Hippocampal formation (tissue), 2 donors: ENCODE measurements at regions not wholly inside any gene's neighbourhood (a gene's known extent, or its start where the extent isn't known, plus 50 kb on each side); places are given as distances from the start of the nearest gene placed in this dataset.
"Not testable (repeated sequence)": the region's sequence is repeated elsewhere in the genome, so short reads cannot be mapped to it uniquely, and the experiment has no call there.

ENCODE experiments used
- DNase-seq, 2 donors: peaks; one replicate each; lab custom pipeline; 2025; lab: John Stamatoyannopoulos, UW

DNA sequence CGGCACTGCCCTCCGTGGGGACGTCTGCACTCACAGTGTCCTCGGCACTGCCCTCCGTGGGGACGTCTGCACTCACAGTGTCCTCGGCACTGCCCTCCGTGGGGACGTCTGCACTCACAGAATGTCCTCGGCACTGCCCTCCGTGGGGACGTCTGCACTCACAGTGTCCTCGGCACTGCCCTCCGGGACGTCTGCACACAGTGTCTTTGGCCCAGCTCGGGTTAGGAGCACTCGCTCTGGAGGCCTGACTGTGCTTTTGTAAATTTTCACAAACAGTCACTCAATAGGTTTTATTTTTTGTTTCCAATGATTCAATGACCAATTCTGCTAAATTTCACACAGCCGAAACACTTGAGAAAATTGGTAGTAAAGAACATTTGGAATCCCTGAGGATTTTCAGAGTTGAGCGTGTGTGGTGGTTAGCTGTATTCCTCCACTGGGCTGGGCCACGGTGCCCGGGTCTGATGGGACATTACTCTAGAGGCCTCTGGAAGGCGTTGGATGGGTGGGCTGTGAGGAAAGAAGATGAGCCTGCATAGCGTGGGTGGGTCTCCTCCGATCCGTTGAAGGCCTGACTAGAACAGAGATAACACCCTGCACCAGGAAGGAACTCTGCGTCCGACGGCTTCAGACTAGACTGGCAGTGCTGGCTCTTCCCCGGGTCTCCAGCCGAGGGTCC, 134.8 kb downstream of the RTP5 start:
- DNase-seq = no peak

DNA sequence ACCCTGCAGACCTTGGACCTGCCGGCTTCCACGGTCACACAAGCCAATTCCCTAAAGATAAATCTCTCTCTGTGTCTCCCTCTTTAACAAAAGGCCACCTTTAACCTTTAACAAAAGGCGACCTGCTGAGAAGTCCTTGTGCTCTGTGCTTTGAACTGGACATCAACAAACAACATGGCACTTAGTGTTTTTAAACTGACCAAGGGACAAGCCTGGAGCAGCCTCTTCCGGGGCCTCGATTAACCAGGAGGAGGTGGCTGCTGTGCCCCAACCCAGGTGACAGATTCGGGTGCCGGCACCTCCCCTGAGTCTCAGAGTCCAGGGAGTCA, 135.3 kb downstream of the RTP5 start:
- DNase-seq = no peak

DNA sequence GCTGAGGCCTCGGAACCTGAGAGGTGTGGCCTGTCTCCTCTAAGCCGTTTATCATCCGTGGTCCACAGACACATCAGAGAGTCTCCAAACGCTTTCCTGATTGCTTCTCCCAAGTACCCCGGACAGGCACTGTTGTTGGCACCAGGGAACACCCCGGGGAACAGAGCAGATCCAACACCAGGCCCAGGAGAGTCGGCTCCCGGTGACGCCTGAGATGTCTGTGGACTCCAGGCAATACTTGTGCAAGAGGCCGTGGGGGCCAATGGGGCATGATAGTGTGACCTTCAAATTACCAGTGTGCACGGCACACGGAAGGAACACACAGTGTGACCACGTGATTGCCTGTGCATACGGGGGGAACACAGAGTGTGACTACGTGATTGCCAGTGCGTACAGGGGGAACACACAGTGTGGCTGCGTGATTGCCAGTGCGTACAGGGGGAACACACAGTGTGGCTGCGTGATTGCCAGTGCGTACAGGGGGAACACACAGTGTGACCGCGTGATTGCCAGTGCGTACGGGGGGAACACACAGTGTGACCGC, 136.6 kb downstream of the RTP5 start:
- not testable (repeated sequence) for DNase-seq

DNA sequence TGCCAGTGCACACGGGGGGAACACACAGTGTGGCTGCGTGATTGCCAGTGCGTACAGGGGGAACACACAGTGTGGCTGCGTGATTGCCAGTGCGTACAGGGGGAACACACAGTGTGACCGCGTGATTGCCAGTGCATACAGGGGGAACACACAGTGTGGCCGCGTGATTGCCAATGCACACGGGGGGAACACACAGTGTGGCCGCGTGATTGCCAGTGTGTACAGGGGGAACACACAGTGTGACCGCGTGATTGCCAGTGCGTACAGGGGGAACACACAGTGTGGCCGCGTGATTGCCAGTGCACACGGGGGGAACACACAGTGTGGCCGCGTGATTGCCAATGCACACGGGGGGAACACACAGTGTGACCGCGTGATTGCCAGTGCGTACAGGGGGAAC, 139.4 kb downstream of the RTP5 start:
- not testable (repeated sequence) for DNase-seq

DNA sequence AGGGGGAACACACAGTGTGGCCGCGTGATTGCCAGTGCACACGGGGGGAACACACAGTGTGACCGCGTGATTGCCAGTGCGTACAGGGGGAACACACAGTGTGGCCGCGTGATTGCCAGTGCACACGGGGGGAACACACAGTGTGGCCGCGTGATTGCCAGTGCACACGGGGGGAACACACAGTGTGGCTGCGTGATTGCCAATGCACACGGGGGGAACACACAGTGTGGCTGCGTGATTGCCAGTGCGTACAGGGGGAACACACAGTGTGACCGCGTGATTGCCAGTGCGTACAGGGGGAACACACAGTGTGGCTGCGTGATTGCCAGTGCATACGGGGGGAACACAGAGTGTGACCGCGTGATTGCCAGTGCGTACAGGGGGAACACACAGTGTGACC, 140.3 kb downstream of the RTP5 start:
- DNase-seq = not testable (repeated sequence)

DNA sequence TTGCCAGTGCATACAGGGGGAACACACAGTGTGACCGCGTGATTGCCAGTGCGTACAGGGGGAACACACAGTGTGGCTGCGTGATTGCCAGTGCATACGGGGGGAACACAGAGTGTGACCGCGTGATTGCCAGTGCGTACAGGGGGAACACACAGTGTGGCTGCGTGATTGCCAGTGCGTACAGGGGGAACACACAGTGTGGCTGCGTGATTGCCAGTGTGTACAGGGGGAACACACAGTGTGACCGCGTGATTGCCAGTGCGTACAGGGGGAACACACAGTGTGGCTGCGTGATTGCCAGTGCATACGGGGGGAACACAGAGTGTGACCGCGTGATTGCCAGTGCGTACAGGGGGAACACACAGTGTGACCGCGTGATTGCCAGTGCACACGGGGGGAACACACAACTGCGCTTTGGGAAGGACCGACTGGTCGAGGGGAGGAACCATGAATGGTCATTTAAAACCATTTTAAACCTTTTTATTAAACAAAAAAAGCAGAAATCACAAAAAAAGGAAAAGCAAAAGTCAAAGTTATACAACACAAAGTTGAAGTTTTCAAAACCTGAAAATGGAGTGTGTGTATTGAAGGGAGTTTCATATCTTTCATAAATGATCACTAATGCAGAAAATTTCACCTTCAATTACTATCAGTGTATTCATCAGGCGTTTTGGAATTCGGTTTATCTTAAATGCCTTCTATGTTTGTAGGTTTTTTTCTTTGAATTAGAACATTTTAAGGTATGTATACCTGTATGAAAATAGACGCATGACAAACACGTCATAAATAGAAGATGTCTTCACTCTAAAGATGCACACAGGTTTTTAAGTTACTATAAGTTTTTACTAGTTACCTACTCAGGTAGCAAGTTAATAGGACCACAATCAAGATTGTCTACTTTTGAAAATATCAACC, 141.0 kb downstream of the RTP5 start:
- DNase-seq = not testable (repeated sequence)

DNA sequence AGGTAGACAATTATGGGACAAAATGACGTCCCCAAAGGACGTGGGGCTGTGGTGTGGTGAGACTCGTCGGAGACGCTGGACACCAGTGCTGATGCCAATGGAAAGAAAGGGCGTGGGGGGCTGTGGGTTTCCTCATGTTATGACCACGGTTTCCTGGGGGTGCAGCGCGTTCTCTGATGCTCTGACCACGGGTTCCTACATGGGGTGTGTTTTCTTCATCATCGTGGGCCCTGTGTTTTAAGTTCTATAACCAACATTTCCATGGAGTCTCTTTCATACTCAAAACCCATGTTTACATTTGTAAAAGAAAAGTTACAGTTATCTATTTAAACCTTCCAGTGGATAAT, 141.6 kb downstream of the RTP5 start:
- DNase-seq = no peak

DNA sequence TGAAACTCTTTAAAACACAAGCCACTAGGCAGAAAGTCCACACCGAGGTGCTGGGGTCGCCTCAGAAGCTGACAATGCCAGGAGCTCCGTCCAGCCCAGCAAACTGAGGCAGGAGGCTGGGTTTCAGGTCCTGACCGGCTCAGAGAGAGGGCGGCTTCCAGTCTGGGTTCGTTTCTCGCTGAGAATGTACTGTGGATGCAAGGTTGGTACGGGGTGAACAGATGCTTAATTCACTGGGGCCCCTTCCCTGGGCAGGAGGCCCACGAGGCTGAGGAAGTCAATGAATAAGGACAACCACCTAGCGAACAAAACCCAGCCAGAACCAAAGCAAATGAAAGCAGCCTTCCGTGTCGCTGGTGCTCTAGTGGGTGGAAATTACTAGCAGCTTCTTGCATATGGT, 142.0 kb downstream of the RTP5 start:
- DNase-seq = no peak

DNA sequence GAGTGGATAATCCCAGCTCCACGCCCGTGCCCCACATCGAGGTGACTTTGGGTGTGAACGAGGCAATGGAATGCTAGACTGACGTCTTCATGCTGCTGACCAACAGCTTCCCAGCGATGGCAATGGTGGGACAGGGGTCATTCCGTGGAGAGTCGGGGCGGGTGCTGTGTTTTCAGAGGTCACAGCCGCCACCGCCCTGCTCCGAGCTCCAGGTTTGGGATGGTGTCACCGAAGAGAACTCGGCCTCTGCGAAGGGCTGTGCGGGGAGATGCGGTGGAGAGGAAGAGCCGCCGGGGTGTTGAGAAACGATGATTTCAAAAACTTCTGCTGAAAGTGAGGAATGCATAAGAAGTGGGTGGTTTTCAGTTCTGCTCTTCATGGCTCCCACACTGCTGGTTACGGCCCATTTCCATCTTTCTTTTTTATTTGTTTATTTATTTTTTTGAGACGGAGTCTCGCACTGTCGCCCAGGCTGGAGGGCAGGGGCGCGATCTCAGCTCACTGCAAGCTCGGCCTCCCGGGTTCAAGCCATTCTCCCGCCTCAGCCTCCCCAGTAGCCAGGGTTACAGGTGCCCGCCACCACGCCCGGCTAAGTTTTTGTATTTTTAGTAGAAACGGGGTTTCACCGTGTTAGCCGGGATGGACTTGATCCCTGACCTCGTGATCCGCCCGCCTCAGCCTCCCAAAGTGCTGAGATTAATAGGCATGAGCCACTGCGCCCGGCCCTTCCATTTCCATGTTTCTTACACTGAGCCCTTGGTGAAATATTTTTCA, 142.6 kb downstream of the RTP5 start:
- no peak for DNase-seq

DNA sequence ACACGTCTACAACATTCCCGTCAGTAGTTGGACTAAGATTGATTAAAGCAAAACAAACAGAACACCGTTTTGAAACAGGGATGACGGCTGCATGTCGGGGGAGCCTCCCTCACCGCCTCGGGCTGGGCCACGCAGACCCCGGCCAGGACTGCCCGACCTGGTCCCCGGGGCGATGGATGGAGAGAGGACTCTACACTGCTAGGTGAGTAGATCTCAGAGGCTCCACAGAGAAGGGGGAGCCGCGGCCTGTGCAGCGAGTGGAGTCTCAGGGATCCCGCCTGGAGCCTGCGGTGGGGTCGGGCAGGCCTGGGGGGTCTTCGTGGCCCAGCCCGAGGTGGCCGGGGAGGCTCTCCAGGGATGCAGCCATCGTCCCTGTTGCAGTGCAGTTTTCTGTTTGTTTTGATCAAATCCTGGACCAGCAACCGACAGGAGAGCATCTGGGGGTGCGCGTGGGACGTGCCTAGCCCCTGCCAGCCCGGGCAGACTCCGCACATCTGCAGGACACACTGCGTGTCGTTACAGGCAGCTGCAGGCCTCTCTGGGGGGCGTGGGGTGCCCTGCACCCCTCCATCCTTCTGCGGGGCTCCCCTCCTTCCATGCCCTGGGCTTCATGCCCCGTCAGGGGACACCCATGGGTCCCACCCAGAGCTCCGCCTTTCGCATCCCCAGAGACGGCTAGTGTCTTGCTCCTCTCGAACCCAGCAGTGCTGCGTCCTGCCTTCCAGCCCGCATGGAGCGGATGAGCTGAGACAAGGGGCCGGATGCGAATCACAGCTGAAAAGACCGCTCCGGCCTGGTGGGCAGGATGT, 143.6 kb downstream of the RTP5 start:
- DNase-seq = no peak

DNA sequence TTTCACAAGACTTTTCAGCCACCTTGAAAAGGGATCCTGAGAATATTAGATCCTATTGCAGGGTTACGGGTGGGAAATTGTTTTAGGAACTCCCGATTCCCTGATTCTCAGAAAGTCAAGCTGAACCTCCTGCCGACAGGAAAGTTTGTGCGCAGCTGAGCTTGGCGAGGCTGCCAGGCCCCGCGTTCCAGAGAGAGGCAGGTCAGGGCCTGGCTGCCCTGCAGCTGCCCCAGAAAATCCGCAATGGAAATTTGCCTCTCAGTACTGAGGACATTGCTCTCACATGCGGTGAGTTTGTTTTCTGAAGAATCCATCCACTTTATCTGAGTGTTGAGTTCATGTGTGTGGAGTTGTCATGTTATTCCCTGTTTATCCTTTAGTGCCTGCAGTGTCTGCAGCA, 144.2 kb downstream of the RTP5 start:
- no peak for DNase-seq

DNA sequence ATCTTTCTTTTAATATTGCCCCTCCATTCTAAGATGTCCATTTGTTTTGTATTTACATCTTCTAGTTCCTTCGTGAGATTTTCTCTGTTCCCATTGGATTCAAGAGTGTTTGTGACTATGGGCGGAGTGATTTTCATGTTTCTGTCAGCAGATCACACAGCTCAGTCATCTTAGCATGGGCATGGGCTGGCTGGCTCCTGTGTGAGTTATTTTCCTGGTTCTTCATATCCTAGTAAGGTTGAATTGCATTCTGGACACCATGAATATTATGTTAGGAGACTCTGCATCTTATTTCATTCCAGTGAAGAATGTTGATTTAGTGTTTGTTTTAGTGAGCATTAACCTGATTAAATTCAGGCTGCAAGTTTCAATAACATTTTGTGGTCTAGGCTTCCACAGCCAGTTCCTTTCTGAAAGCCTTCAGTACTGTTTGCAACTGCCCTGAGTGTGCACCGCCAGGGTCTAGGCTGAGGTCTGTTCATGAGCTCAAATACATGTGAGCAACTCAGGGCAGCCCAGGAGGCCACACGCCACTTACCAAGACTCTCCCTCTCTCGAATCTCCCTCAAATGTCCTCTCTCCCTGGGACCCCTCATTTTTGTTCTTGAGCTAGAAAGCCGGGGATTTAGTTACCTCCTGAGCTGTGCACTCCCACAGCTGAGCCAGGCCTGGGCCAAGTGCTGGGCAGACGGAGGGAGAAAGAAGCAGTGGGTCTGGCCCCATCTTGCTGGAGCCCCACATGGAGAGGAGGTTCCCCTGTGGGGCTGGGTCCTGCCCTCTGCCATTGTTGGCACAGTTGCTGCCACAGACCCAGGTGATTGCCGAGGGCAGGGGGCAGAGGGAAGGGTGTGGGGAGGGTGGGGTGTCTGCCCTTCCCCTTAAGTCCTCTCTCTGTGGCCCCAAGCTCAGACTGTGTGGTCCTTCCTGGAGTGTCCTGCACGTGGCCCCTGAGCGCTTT, 145.9 kb downstream of the RTP5 start:
- no peak for DNase-seq

DNA sequence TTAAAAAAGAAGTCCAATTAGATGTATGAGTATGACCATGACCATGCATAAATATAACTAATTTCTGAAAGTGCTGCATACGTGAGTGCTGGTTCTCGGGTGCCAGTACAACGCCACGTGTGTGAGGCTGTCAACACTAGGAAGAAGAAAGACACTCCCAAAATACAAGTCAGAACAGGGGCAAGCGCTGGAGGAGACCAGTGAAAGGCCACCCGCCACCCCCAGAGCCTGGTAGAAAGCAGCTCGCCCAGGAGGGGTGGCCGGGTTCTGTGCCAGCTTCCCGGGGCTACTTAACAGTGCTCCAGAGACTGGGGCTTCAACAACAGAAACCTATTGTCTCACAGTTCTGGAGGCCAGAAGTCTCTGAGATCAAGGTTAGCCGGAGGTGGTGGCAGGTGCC, 147.6 kb downstream of the RTP5 start:
- DNase-seq = no peak

DNA sequence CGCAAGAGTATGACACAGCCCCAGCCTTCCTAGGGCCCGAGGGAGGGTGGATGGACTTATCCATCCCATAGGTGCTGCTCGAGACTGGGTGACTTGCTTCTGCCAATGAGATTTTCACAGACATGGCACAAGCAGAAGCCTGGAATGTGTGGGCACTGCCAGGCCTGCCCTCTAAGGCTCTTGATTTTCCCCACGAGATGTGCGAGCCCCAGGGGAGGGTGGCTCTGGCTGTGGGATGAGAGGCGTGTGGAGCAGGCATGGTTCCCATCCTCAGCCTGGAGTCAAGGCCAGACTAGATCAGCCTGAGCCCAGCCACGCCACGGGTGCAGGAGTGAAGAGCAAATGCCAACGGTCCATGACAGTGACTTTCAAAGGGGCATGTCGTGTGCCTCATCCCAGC, 148.9 kb downstream of the RTP5 start:
- not testable (repeated sequence) for DNase-seq

DNA sequence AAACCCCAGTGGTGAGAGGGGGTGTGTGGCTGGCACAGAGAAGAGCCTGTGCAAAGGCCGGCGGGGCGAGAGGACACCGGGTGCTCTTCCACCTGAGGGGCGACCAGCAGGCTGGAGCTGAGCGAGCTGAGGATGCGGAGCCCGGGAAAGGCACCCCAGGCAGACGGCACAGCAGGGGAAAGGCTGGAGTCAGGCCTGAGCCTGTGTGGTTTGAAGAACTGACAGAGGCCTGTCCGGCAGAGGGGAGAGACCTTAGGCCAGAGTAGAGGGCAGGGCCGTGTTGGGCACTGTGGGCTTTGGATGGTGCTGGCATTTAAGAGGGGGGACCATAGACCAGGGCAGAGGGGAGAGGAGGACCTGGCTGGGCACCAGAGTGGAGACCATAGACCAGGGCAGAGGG, 149.8 kb downstream of the RTP5 start:
- DNase-seq = no peak

DNA sequence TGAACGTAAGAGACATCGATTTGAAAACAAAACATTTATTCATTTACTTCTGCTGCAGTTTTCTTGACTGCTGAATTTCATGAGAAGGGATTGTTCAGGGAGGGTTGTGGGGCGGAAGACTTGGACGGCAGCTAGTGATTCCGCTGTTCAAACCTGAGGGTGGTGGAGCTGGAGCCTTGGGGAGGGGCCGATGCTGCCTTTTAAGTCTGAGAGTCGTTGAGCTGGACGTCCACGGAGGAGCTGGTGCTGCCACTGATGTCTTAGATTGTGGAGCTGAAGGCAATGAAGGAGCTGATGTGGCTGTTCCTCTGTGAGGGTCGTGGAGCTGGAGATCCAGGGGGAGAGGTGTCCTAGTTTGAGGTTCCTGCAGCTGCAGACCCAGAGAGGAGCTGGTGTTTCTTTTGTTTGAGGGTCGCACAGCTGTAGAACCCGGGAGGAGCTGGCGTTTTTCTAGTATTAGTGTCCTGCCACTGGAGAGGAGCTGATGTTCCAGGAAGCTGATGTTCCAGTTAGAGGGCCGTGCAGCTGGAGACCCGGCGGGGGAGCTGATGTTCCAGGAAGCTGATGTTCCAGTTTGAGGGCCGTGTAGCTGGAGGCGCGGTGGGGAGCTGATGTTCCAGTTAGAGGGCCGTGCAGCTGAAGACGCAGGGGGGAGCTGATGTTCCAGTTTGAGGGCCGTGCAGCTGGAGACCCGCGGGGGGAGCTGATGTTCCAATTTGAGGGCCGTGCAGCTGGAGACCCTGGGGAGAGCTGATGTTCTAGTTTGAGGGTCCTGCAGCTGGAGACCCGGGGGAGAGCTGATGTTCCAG, 150.9 kb downstream of the RTP5 start:
- DNase-seq = no peak

DNA sequence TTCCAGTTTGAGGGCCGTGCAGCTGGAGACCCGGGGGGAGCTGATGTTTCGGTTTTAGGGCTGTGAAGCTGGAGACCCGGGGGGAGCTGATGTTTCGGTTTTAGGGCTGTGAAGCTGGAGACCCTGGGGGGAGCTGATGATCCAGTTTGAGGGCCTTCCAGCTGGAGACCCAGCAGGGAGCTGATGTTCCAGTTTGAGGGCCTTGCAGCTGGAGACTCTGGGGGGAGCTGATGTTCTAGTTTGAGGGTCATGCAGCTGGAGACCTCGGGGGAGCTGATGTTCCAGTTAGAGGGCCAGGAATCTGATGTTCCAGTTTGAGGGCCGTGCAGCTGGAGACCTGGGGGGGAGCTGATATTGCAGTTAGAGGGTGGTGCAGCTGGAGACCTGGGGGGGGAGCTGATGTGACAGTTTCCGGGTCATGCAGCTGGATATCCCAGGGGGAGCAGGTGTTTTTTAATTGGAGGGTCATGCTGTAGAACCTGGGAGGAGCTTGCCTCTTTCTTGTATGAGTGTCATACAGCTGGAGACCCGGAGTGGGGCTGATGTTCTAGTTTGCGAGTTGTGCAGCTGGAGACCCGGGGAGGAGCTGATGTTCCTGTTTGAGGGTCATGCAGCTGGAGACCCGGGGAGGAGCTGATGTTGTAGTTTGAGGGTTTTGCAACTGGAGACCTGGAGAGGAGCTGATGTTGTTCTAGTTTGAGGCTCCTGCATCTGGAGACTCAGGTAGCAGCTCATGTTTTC, 153.2 kb downstream of the RTP5 start:
- no peak for DNase-seq

DNA sequence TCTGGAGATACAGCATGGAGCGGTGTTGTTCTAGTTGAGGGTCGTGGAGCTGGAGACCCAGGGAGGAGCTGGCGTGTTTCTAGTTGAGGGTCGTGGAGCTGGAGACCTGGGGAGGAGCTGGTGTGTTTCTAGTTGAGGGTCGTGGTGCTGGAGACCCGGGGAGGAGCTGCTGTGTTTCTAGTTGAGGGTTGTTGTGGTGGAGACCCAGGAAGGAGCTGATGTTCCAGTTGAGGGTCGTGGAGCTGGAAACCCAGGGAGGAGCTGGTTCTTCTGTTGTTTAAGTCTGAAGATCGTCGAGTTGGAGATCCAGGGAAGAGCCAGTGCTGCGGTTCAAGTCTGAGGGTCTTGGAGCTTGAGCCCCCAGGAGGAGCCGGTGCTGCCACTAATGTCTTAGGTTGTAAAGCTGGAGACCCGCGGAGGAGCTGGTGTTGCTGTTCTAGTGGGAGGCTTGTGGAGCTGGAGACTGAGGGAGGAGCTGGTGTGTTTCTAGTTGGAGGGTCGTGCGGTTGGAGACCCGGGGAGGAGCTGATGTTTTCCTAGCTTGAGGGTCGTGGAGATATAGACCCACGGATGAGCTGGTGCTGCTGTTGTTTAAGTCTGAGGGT, 155.3 kb downstream of the RTP5 start:
- DNase-seq = no peak
